Loucy (cell line): ENCODE measurements at regions not wholly inside any gene's neighbourhood (a gene's known extent, or its start where the extent isn't known, plus 50 kb on each side); places are given as distances from the start of the nearest gene placed in this dataset.

ENCODE experiments used
- H2AFZ ChIP-seq: fragments of 200-600 bp; sonication (generic); 2 replicates; pipeline ENCODE4 v1.6.0; 2016; ENCODE audit warnings: antibody characterized with exemption, mild to moderate bottlenecking, low read length, moderate library complexity
- H3F3A ChIP-seq: fragments of 200-600 bp; 2 replicates; pipeline ENCODE4 v1.6.0; 2016; ENCODE audit warnings: antibody characterized with exemption, low read depth, mild to moderate bottlenecking
- H3K27me3 ChIP-seq: fragments of 200-600 bp; sonication (generic); 2 replicates; pipeline ENCODE4 v1.6.1; 2014; ENCODE audit warnings: low read length, mild to moderate bottlenecking; ENCODE audit not compliant: insufficient read depth, poor library complexity, severe bottlenecking
- H3K36me3 ChIP-seq: fragments of 200-600 bp; sonication (generic); 2 replicates; pipeline ENCODE4 v1.6.1; 2016; ENCODE audit warnings: low read length; ENCODE audit not compliant: insufficient read depth
- H3K4me1 ChIP-seq: fragments of 200-600 bp; sonication (generic); 2 replicates; pipeline ENCODE4 v1.5.1; 2014; ENCODE audit warnings: low read length, mild to moderate bottlenecking; ENCODE audit not compliant: insufficient read depth, poor library complexity, severe bottlenecking
- H3K4me2 ChIP-seq: fragments of 200-600 bp; sonication (generic); 2 replicates; pipeline ENCODE4 v1.6.0; 2014; ENCODE audit warnings: antibody characterized with exemption, low read length, low read depth, mild to moderate bottlenecking; ENCODE audit not compliant: poor library complexity, severe bottlenecking
- H3K4me3 ChIP-seq: fragments of 200-600 bp; sonication (generic); 2 replicates; pipeline ENCODE4 v1.5.1; 2014; ENCODE audit warnings: low read length, mild to moderate bottlenecking, mixed read lengths; ENCODE audit not compliant: poor library complexity, severe bottlenecking
- H3K79me2 ChIP-seq: fragments of 200-600 bp; sonication (generic); 2 replicates; pipeline ENCODE4 v1.6.1; 2014; ENCODE audit warnings: low read length; ENCODE audit not compliant: insufficient read depth
- H3K9ac ChIP-seq: fragments of 200-600 bp; sonication (generic); 2 replicates; pipeline ENCODE4 v1.6.0; 2014; ENCODE audit warnings: mild to moderate bottlenecking, low read depth, low read length, moderate library complexity; ENCODE audit not compliant: poor library complexity, severe bottlenecking
- H3K9me2 ChIP-seq: fragments of 200-600 bp; sonication (generic); replicated peaks from 2 replicates; pipeline ENCODE4 v1.6.1; 2016; ENCODE audit warnings: low read depth, low read length, mixed read lengths
- H3K9me3 ChIP-seq: fragments of 200-600 bp; sonication (generic); 2 replicates; pipeline ENCODE4 v1.6.1; 2014; ENCODE audit warnings: mild to moderate bottlenecking, antibody characterized with exemption, low read length, low read depth; ENCODE audit not compliant: insufficient read depth
- H4K20me1 ChIP-seq: fragments of 200-600 bp; sonication (generic); 2 replicates; pipeline ENCODE4 v1.6.0; 2014; ENCODE audit warnings: antibody characterized with exemption, low read length, mild to moderate bottlenecking; ENCODE audit not compliant: insufficient read depth, poor library complexity, severe bottlenecking
- EZH2phosphoT487 ChIP-seq: fragments of 200-600 bp; IDR thresholded peaks from 2 replicates; pipeline ENCODE4 v1.6.1; 2018; ENCODE audit warnings: antibody characterized with exemption, mild to moderate bottlenecking, moderate library complexity, borderline replicate concordance
- TF ChIP-seq, protein P1 (sequence below): fragments of 200-600 bp; sonication (generic); conservative IDR thresholded peaks from 2 replicates; pipeline ENCODE4 v1.5.1; 2014; ENCODE audit warnings: mild to moderate bottlenecking, antibody characterized with exemption, low read length

DNA sequence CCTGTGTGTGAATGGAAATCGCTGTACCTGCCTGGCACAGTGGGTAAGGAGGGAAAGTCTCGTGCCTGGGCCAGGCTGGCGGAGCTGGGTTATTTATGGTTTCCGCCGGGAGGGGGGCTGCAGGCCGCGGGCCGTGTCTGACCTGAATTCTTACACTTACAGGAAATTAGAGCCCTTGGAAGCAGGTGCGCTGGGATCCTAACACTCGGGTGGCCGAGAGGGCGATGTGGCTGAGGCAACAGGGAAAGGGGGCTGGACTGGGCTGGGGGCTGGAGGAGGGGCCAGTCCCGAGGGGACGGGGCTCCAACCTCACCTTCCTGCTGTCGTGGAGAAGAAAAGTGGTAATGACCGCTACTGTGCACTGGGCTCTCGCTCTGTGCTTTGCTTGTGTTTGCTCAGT lies 109.4 kb upstream of the WNT4 start:
- no peaks in the 10 kb centered on the region for H3K4me1 ChIP-seq
- no peaks in the 10 kb centered on the region for H3K79me2 ChIP-seq
- no peak overlapping the region for H3K9ac ChIP-seq
- no peaks in the 10 kb centered on the region for H3K36me3 ChIP-seq
- H3K9me3 ChIP-seq = no peaks in the 10 kb centered on the region
- H3F3A ChIP-seq = no peaks in the 10 kb centered on the region
- no peaks in the 10 kb centered on the region for H3K27me3 ChIP-seq
- H2AFZ ChIP-seq = no peak overlapping the region
- H3K9me2 ChIP-seq = no peaks in the 10 kb centered on the region
- H4K20me1 ChIP-seq = no peaks in the 10 kb centered on the region
- H3K4me2 ChIP-seq = no peak overlapping the region
- H3K4me3 ChIP-seq = no peak overlapping the region
- no peak for TF ChIP-seq EZH2phosphoT487
- TF ChIP-seq, protein P1, sequence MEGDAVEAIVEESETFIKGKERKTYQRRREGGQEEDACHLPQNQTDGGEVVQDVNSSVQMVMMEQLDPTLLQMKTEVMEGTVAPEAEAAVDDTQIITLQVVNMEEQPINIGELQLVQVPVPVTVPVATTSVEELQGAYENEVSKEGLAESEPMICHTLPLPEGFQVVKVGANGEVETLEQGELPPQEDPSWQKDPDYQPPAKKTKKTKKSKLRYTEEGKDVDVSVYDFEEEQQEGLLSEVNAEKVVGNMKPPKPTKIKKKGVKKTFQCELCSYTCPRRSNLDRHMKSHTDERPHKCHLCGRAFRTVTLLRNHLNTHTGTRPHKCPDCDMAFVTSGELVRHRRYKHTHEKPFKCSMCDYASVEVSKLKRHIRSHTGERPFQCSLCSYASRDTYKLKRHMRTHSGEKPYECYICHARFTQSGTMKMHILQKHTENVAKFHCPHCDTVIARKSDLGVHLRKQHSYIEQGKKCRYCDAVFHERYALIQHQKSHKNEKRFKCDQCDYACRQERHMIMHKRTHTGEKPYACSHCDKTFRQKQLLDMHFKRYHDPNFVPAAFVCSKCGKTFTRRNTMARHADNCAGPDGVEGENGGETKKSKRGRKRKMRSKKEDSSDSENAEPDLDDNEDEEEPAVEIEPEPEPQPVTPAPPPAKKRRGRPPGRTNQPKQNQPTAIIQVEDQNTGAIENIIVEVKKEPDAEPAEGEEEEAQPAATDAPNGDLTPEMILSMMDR = no peak

DNA sequence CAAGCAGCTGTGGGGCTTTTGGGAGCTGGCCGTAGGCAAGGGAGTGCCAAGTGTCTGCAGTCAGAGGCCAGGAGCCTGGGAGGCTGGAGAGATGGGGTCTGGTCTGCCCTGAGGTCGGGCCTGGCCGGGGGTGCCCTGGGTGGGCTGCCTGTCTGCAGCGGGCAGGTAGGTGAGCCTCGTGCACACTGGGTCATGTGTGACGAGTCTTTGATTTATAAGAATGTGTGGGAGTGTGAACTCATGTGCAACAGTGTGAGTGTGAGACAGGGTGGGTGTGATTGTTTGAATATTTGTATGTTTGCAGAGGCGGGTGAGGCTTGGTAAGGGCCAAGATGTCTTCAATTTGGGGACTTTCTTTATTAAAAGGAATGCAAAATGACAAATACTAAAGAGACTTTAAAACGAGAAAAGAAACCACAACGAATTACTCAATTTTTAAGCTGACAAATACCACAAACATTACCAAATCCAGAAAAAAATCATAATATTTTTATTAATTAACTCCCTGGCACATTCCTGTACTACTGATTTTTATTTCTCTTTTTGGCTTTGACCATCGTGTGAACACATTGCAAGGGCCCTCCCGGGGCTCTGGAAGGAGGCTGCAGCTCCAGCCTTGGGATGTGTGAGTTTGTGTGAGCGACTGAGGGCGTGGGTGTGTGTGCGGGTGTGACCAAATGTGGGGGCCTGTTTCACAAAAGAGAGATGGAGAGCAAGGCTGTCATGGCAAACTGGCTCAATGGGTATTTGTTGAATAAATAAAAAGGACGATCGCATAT lies 110.3 kb upstream of the WNT4 start:
- Histone ChIP-seq H3K27me3 (no peaks in the 10 kb centered on the region), H3K79me2 (no peaks in the 10 kb centered on the region)

DNA sequence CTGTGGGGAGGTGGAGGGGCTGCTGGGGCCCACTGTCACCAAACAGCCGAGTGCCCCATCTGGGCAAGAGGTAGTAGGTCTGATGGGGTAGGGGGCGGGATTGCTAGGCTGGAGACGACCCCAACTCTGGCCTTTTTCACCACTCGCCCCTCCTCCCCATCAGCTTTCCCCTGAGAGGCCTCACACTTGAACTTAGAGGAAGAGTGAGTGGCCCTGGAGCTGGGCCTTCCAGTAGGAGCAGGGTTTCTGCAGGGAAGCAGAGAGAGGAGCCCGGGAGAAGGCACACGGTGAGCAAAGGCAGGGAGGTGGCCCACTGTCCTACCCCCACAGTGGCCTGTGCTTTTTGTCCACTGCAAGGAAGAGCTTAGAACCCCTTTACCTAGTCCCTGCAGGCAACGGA lies 111.9 kb upstream of the WNT4 start:
- no peaks in the 10 kb centered on the region for H3K27me3 ChIP-seq
- H3K4me2 ChIP-seq = no peak overlapping the region
- no peaks in the 10 kb centered on the region for H3K4me1 ChIP-seq
- no peaks in the 10 kb centered on the region for H3K79me2 ChIP-seq
- H3K9me2 ChIP-seq = no peaks in the 10 kb centered on the region
- H3F3A ChIP-seq = no peaks in the 10 kb centered on the region
- no peak overlapping the region for H3K9ac ChIP-seq
- no peak overlapping the region for H2AFZ ChIP-seq
- H3K4me3 ChIP-seq = no peak overlapping the region
- TF ChIP-seq, protein P1 = no peak
- no peak for TF ChIP-seq EZH2phosphoT487
- H3K9me3 ChIP-seq = no peaks in the 10 kb centered on the region
- no peaks in the 10 kb centered on the region for H3K36me3 ChIP-seq
- no peaks in the 10 kb centered on the region for H4K20me1 ChIP-seq

More for the DNA sequence above, 110.3 kb upstream of the WNT4 start:
- TF ChIP-seq, protein P1 = no peak
- TF ChIP-seq EZH2phosphoT487 = no peak
- Histone ChIP-seq H2AFZ (no peak overlapping the region), H3K36me3 (no peaks in the 10 kb centered on the region), H4K20me1 (no peaks in the 10 kb centered on the region), H3K9me3 (no peaks in the 10 kb centered on the region), H3K9me2 (no peaks in the 10 kb centered on the region), H3K9ac (no peak overlapping the region), H3K4me3 (no peak overlapping the region), H3K4me2 (no peak overlapping the region), H3F3A (no peaks in the 10 kb centered on the region), H3K4me1 (no peaks in the 10 kb centered on the region)
